Neural cell (in vitro differentiated cells): ENCODE measurements at regions not wholly inside any gene's neighbourhood (a gene's known extent, or its start where the extent isn't known, plus 50 kb on each side); places are given as distances from the start of the nearest gene placed in this dataset.

ENCODE experiments used
- H2AFZ ChIP-seq: fragments of 200-600, 300-800 bp; sonication (generic), shearing (Covaris generic); 2 replicates; pipeline ENCODE4 v1.6.0; 2014; ENCODE audit warnings: low read depth, mild to moderate bottlenecking, antibody characterized with exemption, low read length, moderate library complexity
- H3F3A ChIP-seq: fragments of 200-600 bp; shearing (Covaris generic); 2 replicates; pipeline ENCODE4 v1.6.1; 2016; ENCODE audit warnings: mild to moderate bottlenecking, moderate library complexity, mixed read lengths, antibody characterized with exemption, low read length; ENCODE audit not compliant: insufficient read depth, poor library complexity, severe bottlenecking
- H3K27ac ChIP-seq: fragments of 200-600, 300-800 bp; sonication (generic), shearing (Covaris generic); 2 replicates; pipeline ENCODE4 v1.5.1; 2014; ENCODE audit warnings: mild to moderate bottlenecking, low read length, moderate library complexity
- H3K27me3 ChIP-seq: fragments of 300-800, 200-600 bp; sonication (generic), shearing (Covaris generic); 2 replicates; pipeline ENCODE4 v1.6.0; 2014; ENCODE audit warnings: mild to moderate bottlenecking, low read depth, low read length, moderate library complexity; ENCODE audit not compliant: insufficient read depth
- H3K36me3 ChIP-seq: fragments of 300-800, 200-600 bp; sonication (generic), shearing (Covaris generic); 2 replicates; pipeline ENCODE4 v1.5.1; 2014; ENCODE audit warnings: mild to moderate bottlenecking, antibody characterized with exemption, low read length, moderate library complexity; ENCODE audit not compliant: insufficient read depth
- H3K4me2 ChIP-seq: fragments of 300-800, 200-600 bp; sonication (generic), shearing (Covaris generic); 2 replicates; pipeline ENCODE4 v1.6.0; 2014; ENCODE audit warnings: mild to moderate bottlenecking, low read length
- H3K4me3 ChIP-seq: fragments of 300-800, 200-600 bp; sonication (generic), shearing (Covaris generic); 2 replicates; pipeline ENCODE4 v1.5.1; 2014; ENCODE audit warnings: mild to moderate bottlenecking, low read length, moderate library complexity
- H3K79me2 ChIP-seq: fragments of 200-600 bp; shearing (Covaris generic); replicated peaks from 2 replicates; pipeline ENCODE4 v1.6.0; 2014; ENCODE audit warnings: mild to moderate bottlenecking, low read length, moderate library complexity; ENCODE audit not compliant: insufficient read depth
- H3K9ac ChIP-seq: fragments of 300-800, 200-600 bp; sonication (generic), shearing (Covaris generic); 2 replicates; pipeline ENCODE4 v1.6.1; 2016; ENCODE audit warnings: mild to moderate bottlenecking, low read length, mixed read lengths
- H3K9me2 ChIP-seq: fragments of 200-600 bp; shearing (Covaris generic); 2 replicates; pipeline ENCODE4 v1.6.1; 2016; ENCODE audit warnings: mild to moderate bottlenecking, low read length, mixed read lengths; ENCODE audit not compliant: insufficient read depth
- H3K9me3 ChIP-seq: fragments of 200-600, 300-800 bp; sonication (generic), shearing (Covaris generic); 2 replicates; pipeline ENCODE4 v1.6.1; 2016; ENCODE audit warnings: mild to moderate bottlenecking, mixed run types, low read length, moderate library complexity, mixed read lengths
- H4K20me1 ChIP-seq: fragments of 200-600 bp; shearing (Covaris generic); 2 replicates; pipeline ENCODE4 v1.6.1; 2016; ENCODE audit warnings: mild to moderate bottlenecking, mixed run types; ENCODE audit not compliant: insufficient read depth
- CTCF ChIP-seq: fragments of 450-650 bp; IDR thresholded peaks from 2 replicates; pipeline ENCODE4 v1.5.1; 2014; ENCODE audit warnings: antibody characterized with exemption, mild to moderate bottlenecking, moderate library complexity; ENCODE audit not compliant: poor library complexity, severe bottlenecking
- EP300 ChIP-seq: fragments of 450-650 bp; conservative IDR thresholded peaks from 2 replicates; pipeline ENCODE4 v1.6.1; 2014; ENCODE audit warnings: antibody characterized with exemption, mild to moderate bottlenecking, moderate library complexity; ENCODE audit not compliant: poor library complexity, severe bottlenecking
- EZH2 ChIP-seq: fragments of 200-600, 300-800 bp; shearing (Covaris generic), sonication (generic); IDR thresholded peaks from 2 replicates; pipeline ENCODE4 v1.6.1; 2014; ENCODE audit warnings: antibody characterized with exemption, low read length, borderline replicate concordance, mild to moderate bottlenecking; ENCODE audit not compliant: insufficient read depth, poor library complexity, severe bottlenecking
- MXI1 ChIP-seq: fragments of 450-650 bp; conservative IDR thresholded peaks from 2 replicates; pipeline ENCODE4 v1.6.1; 2014; ENCODE audit warnings: antibody characterized with exemption, mild to moderate bottlenecking; ENCODE audit not compliant: poor library complexity, severe bottlenecking
- POLR2AphosphoS5 ChIP-seq: IDR thresholded peaks from 2 replicates; pipeline ENCODE4 v1.6.1; 2012
- RAD21 ChIP-seq: fragments of 450-650 bp; conservative IDR thresholded peaks from 2 replicates; pipeline ENCODE4 v1.6.1; 2014; ENCODE audit warnings: antibody characterized with exemption, mild to moderate bottlenecking, moderate library complexity
- REST ChIP-seq: IDR thresholded peaks from 2 replicates; pipeline ENCODE4 v1.6.1; 2012; ENCODE audit warnings: borderline replicate concordance
- SMC3 ChIP-seq: fragments of 450-650 bp; conservative IDR thresholded peaks from 2 replicates; pipeline ENCODE4 v1.6.1; 2014; ENCODE audit warnings: antibody characterized with exemption, mild to moderate bottlenecking, moderate library complexity; ENCODE audit not compliant: poor library complexity
- TAF1 ChIP-seq: IDR thresholded peaks from 2 replicates; pipeline ENCODE4 v1.6.1; 2012; ENCODE audit warnings: low read depth

GRCh38 chr6:48743738-48744137 lies 632.7 kb upstream of the PTCHD4 start:
- Histone ChIP-seq H3K4me3 (no peak overlapping the region), H2AFZ (no peak overlapping the region), H3K9ac (no peak overlapping the region), H3K27ac (no peak overlapping the region), H3K9me2 (no peaks in the 10 kb centered on the region), H3K9me3 (no peaks in the 10 kb centered on the region), H3F3A (no peaks in the 10 kb centered on the region), H3K36me3 (no peaks in the 10 kb centered on the region), H4K20me1 (no peaks in the 10 kb centered on the region), H3K79me2 (no peaks in the 10 kb centered on the region), H3K27me3 (no peaks in the 10 kb centered on the region), H3K4me2 (no peak overlapping the region)
- TF ChIP-seq EP300, result no peak
- TF ChIP-seq SMC3, result no peak
- TF ChIP-seq MXI1, result no peak
- TF ChIP-seq POLR2AphosphoS5, result no peak
- TF ChIP-seq REST, result no peak
- TF ChIP-seq TAF1, result no peak
- TF ChIP-seq EZH2, result no peak
- no peak for TF ChIP-seq CTCF
- TF ChIP-seq RAD21, result no peak

- Histone ChIP-seq H2AFZ (no peak overlapping the region), H3K27ac (no peak overlapping the region), H3K4me2 (no peak overlapping the region), H3K9me2 (no peaks in the 10 kb centered on the region), H3K36me3 (no peaks in the 10 kb centered on the region), H3K9me3 (no peaks in the 10 kb centered on the region), H4K20me1 (no peaks in the 10 kb centered on the region), H3K9ac (no peak overlapping the region), H3F3A (no peaks in the 10 kb centered on the region), H3K79me2 (no peaks in the 10 kb centered on the region), H3K27me3 (no peaks in the 10 kb centered on the region), H3K4me3 (no peak overlapping the region)
- TF ChIP-seq SMC3, result no peak
- TF ChIP-seq EZH2, result no peak
- no peak for TF ChIP-seq MXI1
- no peak for TF ChIP-seq CTCF
- TF ChIP-seq REST, result no peak
- TF ChIP-seq EP300, result no peak
- no peak for TF ChIP-seq RAD21
- no peak for TF ChIP-seq POLR2AphosphoS5
- TF ChIP-seq TAF1, result no peak
These were observed 625.7 kb upstream of the PTCHD4 start for GRCh38 chr6:48736501-48737206.
